T-helper 17 cell (primary cell): ENCODE measurements at regions not wholly inside any gene's neighbourhood (a gene's known extent, or its start where the extent isn't known, plus 50 kb on each side); places are given as distances from the start of the nearest gene placed in this dataset.
A peak's percentile ranks its signal among the peaks of the same experiment; 100 is the strongest.

Experiments
- ATAC-seq: fragments of 150-1000 bp; cut with Tn5 transposase; 2 replicates; pipeline ENCODE4 v1.10.0; 2021; ENCODE audit warnings: mild to moderate bottlenecking, moderate library complexity
- DNase-seq, 3 donors: peaks; one replicate each; pipeline versions ENCODE4 v3.0.0 to v3.0.0-alpha.2; 2020 to 2021
- H3K9me3 ChIP-seq: one replicate; pipeline ENCODE4 v1.7.0; 2013; ENCODE audit warnings: low read length, mild to moderate bottlenecking; ENCODE audit not compliant: control insufficient read depth, poor library complexity, severe bottlenecking
- H3K27ac Mint-ChIP-seq: one replicate; pipeline ENCODE4 v1.8.0; 2022; ENCODE audit warnings: mild to moderate bottlenecking, moderate library complexity, mixed read lengths
- H3K27me3 Mint-ChIP-seq: one replicate; pipeline ENCODE4 v1.8.0; 2022; ENCODE audit warnings: mixed read lengths
- H3K36me3 Mint-ChIP-seq: one replicate; pipeline ENCODE4 v1.8.0; 2022; ENCODE audit warnings: low read depth, mixed read lengths
- H3K4me1 Mint-ChIP-seq: one replicate; pipeline ENCODE4 v1.8.0; 2022; ENCODE audit warnings: mild to moderate bottlenecking, mixed read lengths
- H3K4me3 Mint-ChIP-seq: one replicate; pipeline ENCODE4 v1.8.0; 2022; ENCODE audit warnings: mild to moderate bottlenecking, moderate library complexity, mixed read lengths

- ATAC-seq (no peak), DNase-seq (no peak)
- no peak overlapping the region for H3K4me3 Mint-ChIP-seq
- peaks cover 4% of the 10 kb centered on the region for H3K27me3 Mint-ChIP-seq
- H3K36me3 Mint-ChIP-seq = no peaks in the 10 kb centered on the region
- H3K9me3 ChIP-seq = no peaks in the 10 kb centered on the region
- no peak overlapping the region for H3K27ac Mint-ChIP-seq
- no peaks in the 10 kb centered on the region for H3K4me1 Mint-ChIP-seq
Measured at GRCh38 chr16:79931721-79932120, 331.2 kb upstream of the MAF start.

GRCh38 chr16:79929260-79929965, 328.9 kb upstream of the MAF start:
- Mint-ChIP-seq H3K4me1 (no peaks in the 10 kb centered on the region), H3K4me3 (no peak overlapping the region), H3K27ac (no peak overlapping the region), H3K36me3 (no peaks in the 10 kb centered on the region), H3K27me3 (peaks cover 5% of the 10 kb centered on the region)
- DNase-seq (no peak), ATAC-seq (no peak)
- H3K9me3 ChIP-seq = no peaks in the 10 kb centered on the region

- no peak for DNase-seq
- H3K9me3 ChIP-seq = no peaks in the 10 kb centered on the region
- Mint-ChIP-seq H3K27ac (no peak overlapping the region), H3K36me3 (no peaks in the 10 kb centered on the region), H3K4me1 (no peaks in the 10 kb centered on the region), H3K27me3 (peaks cover 6% of the 10 kb centered on the region), H3K4me3 (no peak overlapping the region)
- ATAC-seq = no peak
Measured at GRCh38 chr16:79928142-79928873, 327.8 kb upstream of the MAF start.

- Mint-ChIP-seq H3K36me3 (no peaks in the 10 kb centered on the region), H3K4me3 (no peak overlapping the region), H3K27me3 (peaks cover 10% of the 10 kb centered on the region), H3K4me1 (no peaks in the 10 kb centered on the region), H3K27ac (no peak overlapping the region)
- no peaks in the 10 kb centered on the region for H3K9me3 ChIP-seq
- DNase-seq (no peak), ATAC-seq (no peak)
Measured at GRCh38 chr16:79926451-79927205, 326.1 kb upstream of the MAF start.

- no peak overlapping the region for H3K4me3 Mint-ChIP-seq
- H3K27ac Mint-ChIP-seq = no peak overlapping the region
- ATAC-seq (no peak), DNase-seq (no peak)
- no peaks in the 10 kb centered on the region for H3K36me3 Mint-ChIP-seq
- peaks cover 16% of the 10 kb centered on the region for H3K27me3 Mint-ChIP-seq
- H3K4me1 Mint-ChIP-seq = peaks cover 7% of the 10 kb centered on the region
- no peaks in the 10 kb centered on the region for H3K9me3 ChIP-seq
Measured at GRCh38 chr16:79923431-79923830, 322.9 kb upstream of the MAF start.

GRCh38 chr16:79920685-79921084, 320.1 kb upstream of the MAF start:
- H3K27ac Mint-ChIP-seq = no peak overlapping the region
- peaks cover 7% of the 10 kb centered on the region for H3K4me1 Mint-ChIP-seq
- H3K27me3 Mint-ChIP-seq = peaks cover 16% of the 10 kb centered on the region
- DNase-seq (no peak), ATAC-seq (no peak)
- no peaks in the 10 kb centered on the region for H3K9me3 ChIP-seq
- H3K36me3 Mint-ChIP-seq = no peaks in the 10 kb centered on the region
- H3K4me3 Mint-ChIP-seq = no peak overlapping the region

- Mint-ChIP-seq H3K27ac (no peak overlapping the region), H3K4me1 (peaks cover 7% of the 10 kb centered on the region), H3K27me3 (peaks cover 21% of the 10 kb centered on the region), H3K4me3 (no peak overlapping the region), H3K36me3 (no peaks in the 10 kb centered on the region)
- H3K9me3 ChIP-seq = no peaks in the 10 kb centered on the region
- ATAC-seq (no peak), DNase-seq (no peak)
Measured at GRCh38 chr16:79918916-79919315, 318.4 kb upstream of the MAF start.

- peak overlapping the region; percentile 41 for H3K27ac Mint-ChIP-seq
- H3K4me3 Mint-ChIP-seq = no peak overlapping the region
- DNase-seq = no peak
- no peak for ATAC-seq
- no peaks in the 10 kb centered on the region for H3K9me3 ChIP-seq
- peaks cover 7% of the 10 kb centered on the region for H3K4me1 Mint-ChIP-seq
- H3K27me3 Mint-ChIP-seq = peaks cover 36% of the 10 kb centered on the region
- H3K36me3 Mint-ChIP-seq = no peaks in the 10 kb centered on the region
Measured at GRCh38 chr16:79915761-79916160, 315.2 kb upstream of the MAF start.

- Mint-ChIP-seq H3K36me3 (no peaks in the 10 kb centered on the region), H3K27me3 (peaks cover 39% of the 10 kb centered on the region), H3K27ac (peak overlapping the region; percentile 41), H3K4me1 (peaks cover 7% of the 10 kb centered on the region), H3K4me3 (no peak overlapping the region)
- no peak for DNase-seq
- no peaks in the 10 kb centered on the region for H3K9me3 ChIP-seq
- ATAC-seq = no peak
Measured at GRCh38 chr16:79914961-79915720, 314.6 kb upstream of the MAF start.

- Mint-ChIP-seq H3K27ac (no peak overlapping the region), H3K4me3 (no peak overlapping the region), H3K27me3 (peaks cover 33% of the 10 kb centered on the region), H3K4me1 (no peaks in the 10 kb centered on the region), H3K36me3 (no peaks in the 10 kb centered on the region)
- no peaks in the 10 kb centered on the region for H3K9me3 ChIP-seq
- ATAC-seq = no peak
- DNase-seq = no peak
Measured at GRCh38 chr16:79912592-79913310, 312.2 kb upstream of the MAF start.

GRCh38 chr16:79911660-79912059, 311.1 kb upstream of the MAF start:
- DNase-seq (no peak), ATAC-seq (no peak)
- H3K36me3 Mint-ChIP-seq = no peaks in the 10 kb centered on the region
- no peak overlapping the region for H3K27ac Mint-ChIP-seq
- peaks cover 33% of the 10 kb centered on the region for H3K27me3 Mint-ChIP-seq
- no peaks in the 10 kb centered on the region for H3K9me3 ChIP-seq
- no peaks in the 10 kb centered on the region for H3K4me1 Mint-ChIP-seq
- no peak overlapping the region for H3K4me3 Mint-ChIP-seq

- no peaks in the 10 kb centered on the region for H3K36me3 Mint-ChIP-seq
- no peaks in the 10 kb centered on the region for H3K4me1 Mint-ChIP-seq
- H3K4me3 Mint-ChIP-seq = no peak overlapping the region
- peaks cover 29% of the 10 kb centered on the region for H3K27me3 Mint-ChIP-seq
- ATAC-seq (no peak), DNase-seq (no peak)
- no peaks in the 10 kb centered on the region for H3K9me3 ChIP-seq
- H3K27ac Mint-ChIP-seq = no peak overlapping the region
Measured at GRCh38 chr16:79909571-79909970, 309.0 kb upstream of the MAF start.
